ENCODE measurements at regions not wholly inside any gene's neighbourhood (a gene's known extent, or its start where the extent isn't known, plus 50 kb on each side); places are given as distances from the start of the nearest gene placed in this dataset.

DNA sequence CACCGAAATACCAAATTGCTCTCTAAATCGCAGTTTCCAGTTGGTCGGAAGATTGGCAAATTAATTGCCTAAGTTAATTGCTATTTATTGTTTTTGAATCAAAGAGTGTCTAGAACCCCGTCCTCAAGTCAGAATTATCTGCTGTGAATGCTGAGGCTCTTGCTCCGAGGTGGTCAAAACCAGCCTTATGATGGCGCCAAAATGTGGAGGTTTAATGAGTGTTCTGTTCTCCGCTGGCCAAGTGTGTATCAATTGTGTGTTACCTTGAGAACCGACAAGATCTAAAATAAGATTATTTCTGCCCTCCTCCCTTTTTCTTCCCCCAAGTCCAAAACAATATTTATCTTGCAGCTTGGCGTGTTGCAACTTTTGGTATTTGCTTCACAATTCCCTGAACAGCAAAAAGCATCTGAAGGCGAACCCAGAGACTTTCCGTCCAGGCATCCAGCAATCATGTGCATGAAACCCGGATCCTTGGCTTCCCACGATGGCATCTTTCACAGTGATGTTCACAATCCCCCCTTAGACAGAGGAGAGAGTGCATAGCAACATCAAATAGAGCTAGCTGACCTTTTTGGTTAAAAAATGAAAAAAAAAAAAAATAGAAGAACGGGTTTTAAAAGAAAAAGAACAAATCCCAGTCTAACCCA, 323.0 kb downstream of the MYCN start:
- TF ChIP-seq ARNTL (CRISPR knock-in tag; IDR thresholded peaks at IDR 0.05; ENCODE audit: borderline replicate concordance, low read depth) (no peak), RARB (CRISPR knock-in tag; IDR thresholded peaks at IDR 0.05) (no peak)
